Brain microvascular endothelial cell (primary cell): ENCODE measurements at regions not wholly inside any gene's neighbourhood (a gene's known extent, or its start where the extent isn't known, plus 50 kb on each side); places are given as distances from the start of the nearest gene placed in this dataset.

Experiments used
- DNase-seq: peaks from one replicate; pipeline ENCODE4 v3.0.0-alpha.2; 2020
- H3K27ac ChIP-seq: fragments of 250-450 bp; sonication (Bioruptor Pico); 2 replicates; pipeline ENCODE4 v1.5.1; 2020; ENCODE audit warnings: mild to moderate bottlenecking, moderate library complexity
- H3K27me3 ChIP-seq: fragments of 250-450 bp; sonication (Bioruptor Pico); replicated peaks from 2 replicates; pipeline ENCODE4 v1.5.1; 2020; ENCODE audit warnings: mild to moderate bottlenecking
- H3K36me3 ChIP-seq: fragments of 250-450 bp; sonication (Bioruptor Pico); replicated peaks from 2 replicates; pipeline ENCODE4 v1.5.1; 2020; ENCODE audit warnings: mild to moderate bottlenecking
- H3K4me3 ChIP-seq: 2 replicates; pipeline ENCODE4 v1.5.1; 2011; ENCODE audit warnings: low read depth, mild to moderate bottlenecking, control low read depth, low read length, moderate library complexity
- CTCF ChIP-seq: IDR thresholded peaks from 2 replicates; pipeline ENCODE4 v1.5.1; 2011; ENCODE audit warnings: low read depth, mild to moderate bottlenecking, moderate library complexity, low read length, control low read depth, inconsistent platforms; ENCODE audit errors: missing control alignments
- in situ Hi-C: cut with HindIII; loops from 2 replicates; pipeline ENCODE4 v1.10.0; 2017; ENCODE audit warnings: low sequenced_read_pairs, low pct_ligation_motif_present

- Histone ChIP-seq H3K27ac (no peak overlapping the region), H3K4me3 (no peak overlapping the region), H3K27me3 (no peaks in the 10 kb centered on the region), H3K36me3 (no peaks in the 10 kb centered on the region)
- in situ Hi-C loops = no loop called here
- no peak for DNase-seq
- TF ChIP-seq CTCF = no peak
These were observed 82.5 kb upstream of the CTNNBL1 start for GRCh38 chr20:37611346-37611745.

GRCh38 chr20:37610203-37610798 is 82.6 kb upstream of the BLCAP start:
- Histone ChIP-seq H3K4me3 (no peak overlapping the region), H3K27ac (no peak overlapping the region), H3K36me3 (no peaks in the 10 kb centered on the region), H3K27me3 (no peaks in the 10 kb centered on the region)
- DNase-seq = no peak
- in situ Hi-C loops = no loop called here
- TF ChIP-seq CTCF = no peak

- H3K4me3 ChIP-seq = no peak overlapping the region
- H3K27ac ChIP-seq = no peak overlapping the region
- TF ChIP-seq CTCF = no peak
- peaks cover 5% of the 10 kb centered on the region for H3K27me3 ChIP-seq
- DNase-seq = no peak
- no peaks in the 10 kb centered on the region for H3K36me3 ChIP-seq
- in situ Hi-C loops = no loop called here
These were observed 75.0 kb upstream of the BLCAP start for GRCh38 chr20:37602634-37603033.

DNA sequence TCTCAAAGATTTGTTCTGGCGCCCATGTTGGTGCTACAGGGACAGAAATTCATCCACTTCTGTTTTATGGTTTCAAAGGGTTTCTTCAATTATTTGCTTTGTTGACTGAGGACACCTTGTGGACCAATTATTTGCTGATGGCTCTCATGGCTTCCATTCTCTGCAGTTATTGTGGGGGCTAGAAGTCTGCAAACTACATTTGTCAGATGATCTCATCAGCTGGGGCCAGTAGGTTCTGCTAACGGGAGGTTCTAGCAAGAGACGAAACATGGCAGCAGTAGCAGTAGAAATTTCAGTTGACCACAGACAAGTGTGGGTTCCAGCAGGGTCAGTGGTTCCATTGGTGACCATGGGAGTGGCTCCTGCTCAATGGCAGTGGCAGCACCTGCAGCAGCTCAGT is 72.8 kb upstream of the BLCAP start:
- no peak overlapping the region for H3K4me3 ChIP-seq
- H3K36me3 ChIP-seq = no peaks in the 10 kb centered on the region
- no peak for DNase-seq
- in situ Hi-C loops = no loop called here
- peaks cover 11% of the 10 kb centered on the region for H3K27me3 ChIP-seq
- no peak overlapping the region for H3K27ac ChIP-seq
- TF ChIP-seq CTCF = no peak

DNA sequence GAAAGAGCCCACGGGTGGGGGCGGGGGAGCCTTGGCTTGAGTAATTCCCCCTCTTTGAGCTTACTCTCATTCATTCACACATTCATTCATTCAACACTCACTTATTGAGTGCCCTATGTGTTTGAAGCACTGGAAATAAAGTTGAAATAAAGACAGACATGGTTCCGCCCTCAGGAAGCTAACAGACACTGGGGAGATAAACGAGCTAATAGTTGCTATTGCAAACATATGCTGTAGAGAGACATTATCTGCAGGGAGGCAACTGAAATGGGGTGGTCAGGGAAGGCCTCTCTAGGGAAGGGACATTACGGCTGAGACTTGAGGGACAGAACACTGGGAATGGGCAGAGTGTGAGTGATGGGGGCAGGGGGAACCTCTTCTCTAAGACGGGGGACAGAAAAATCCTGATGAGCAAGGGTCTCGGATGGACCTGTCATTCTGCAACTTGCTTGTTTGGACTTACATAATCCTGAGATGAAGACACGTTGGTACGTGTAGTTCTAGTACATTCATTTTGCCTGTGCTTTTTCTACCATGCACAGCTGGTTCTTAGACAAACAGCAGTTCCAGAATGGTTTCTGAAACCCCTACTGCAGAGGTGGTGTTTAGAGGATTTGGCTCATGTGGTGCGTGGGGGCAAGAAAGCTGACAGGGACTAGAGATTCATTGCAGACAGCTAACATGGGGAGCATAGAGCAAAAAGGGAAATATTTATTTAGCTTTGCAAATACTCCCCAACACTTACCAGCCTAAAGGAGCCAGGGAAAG is 71.1 kb upstream of the BLCAP start:
- Histone ChIP-seq H3K36me3 (no peaks in the 10 kb centered on the region), H3K27ac (no peak overlapping the region), H3K27me3 (peaks cover 10% of the 10 kb centered on the region), H3K4me3 (no peak overlapping the region)
- DNase-seq = no peak
- TF ChIP-seq CTCF = no peak
- in situ Hi-C loops = no loop called here

GRCh38 chr20:37598100-37598543 is 70.4 kb upstream of the BLCAP start:
- H3K36me3 ChIP-seq = no peaks in the 10 kb centered on the region
- peaks cover 10% of the 10 kb centered on the region for H3K27me3 ChIP-seq
- no peak for DNase-seq
- in situ Hi-C loops = no loop called here
- H3K27ac ChIP-seq = no peak overlapping the region
- TF ChIP-seq CTCF = no peak
- H3K4me3 ChIP-seq = no peak overlapping the region
